ENCODE measurements at regions not wholly inside any gene's neighbourhood (a gene's known extent, or its start where the extent isn't known, plus 50 kb on each side); places are given as distances from the start of the nearest gene placed in this dataset.
A peak's percentile ranks its signal among the peaks of the same experiment; 100 is the strongest.

DNA sequence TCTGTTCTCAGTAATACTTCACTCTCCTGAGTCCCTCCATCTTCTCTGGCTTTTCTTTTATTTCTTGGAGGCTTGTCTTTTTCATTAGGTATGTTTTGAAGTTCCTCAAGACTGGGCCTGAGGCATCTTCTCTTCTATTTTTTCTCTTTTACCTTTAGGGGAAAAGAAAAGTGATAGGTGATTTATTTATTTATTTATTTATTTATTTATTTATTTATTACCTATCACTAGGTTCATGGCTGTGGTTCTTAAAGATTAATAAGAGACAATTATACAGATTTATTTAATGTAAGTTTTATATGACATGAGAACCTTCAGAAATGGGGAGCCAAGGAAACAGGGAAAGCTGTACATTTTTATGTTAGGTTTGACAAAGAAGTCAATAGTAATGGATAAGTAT, 330.3 kb upstream of the RBMS3 start:
- H3K23ac ChIP-seq (ENCODE audit: low read length) = no peak overlapping the region
- H3K4ac ChIP-seq (ENCODE audit: low read depth, low read length) = no peak overlapping the region
- no peak overlapping the region for H3K18ac ChIP-seq (ENCODE audit: low read length)
- H3K79me2 ChIP-seq (ENCODE audit: control insufficient read depth, insufficient read depth, low read length) = no peaks in the 10 kb centered on the region
- no peak overlapping the region for H2AK5ac ChIP-seq (ENCODE audit: low read length)
- H3K4me3 ChIP-seq (ENCODE audit: low read length) = no peak overlapping the region
- H3K4me1 ChIP-seq (ENCODE audit: control insufficient read depth, low read depth, low read length) = no peaks in the 10 kb centered on the region
- H3K79me1 ChIP-seq (ENCODE audit: low read length) = no peaks in the 10 kb centered on the region
- H2BK15ac ChIP-seq (replicated peaks; ENCODE audit: low read depth) = no peak overlapping the region
- H2BK5ac ChIP-seq (ENCODE audit: low read length) = no peak overlapping the region
- H3K27me3 ChIP-seq (ENCODE audit: insufficient read depth, low read length, poor library complexity) = no peaks in the 10 kb centered on the region
- no peak for DNase-seq
- H4K5ac ChIP-seq (ENCODE audit: low read length) = no peak overlapping the region
- no peaks in the 10 kb centered on the region for H3K36me3 ChIP-seq (ENCODE audit: control insufficient read depth, insufficient read depth, low read length)
- no peak overlapping the region for H4K8ac ChIP-seq (ENCODE audit: low read depth, low read length)
- H3K4me2 ChIP-seq (ENCODE audit: low read length) = no peak overlapping the region
- no peak overlapping the region for H2BK120ac ChIP-seq (ENCODE audit: low read depth, low read length)
- no peak overlapping the region for H3K56ac ChIP-seq (ENCODE audit: low read length)
- H3K9ac ChIP-seq (ENCODE audit: low read length) = no peak overlapping the region
- no peak overlapping the region for H3K27ac ChIP-seq (ENCODE audit: low read depth, low read length)

DNA sequence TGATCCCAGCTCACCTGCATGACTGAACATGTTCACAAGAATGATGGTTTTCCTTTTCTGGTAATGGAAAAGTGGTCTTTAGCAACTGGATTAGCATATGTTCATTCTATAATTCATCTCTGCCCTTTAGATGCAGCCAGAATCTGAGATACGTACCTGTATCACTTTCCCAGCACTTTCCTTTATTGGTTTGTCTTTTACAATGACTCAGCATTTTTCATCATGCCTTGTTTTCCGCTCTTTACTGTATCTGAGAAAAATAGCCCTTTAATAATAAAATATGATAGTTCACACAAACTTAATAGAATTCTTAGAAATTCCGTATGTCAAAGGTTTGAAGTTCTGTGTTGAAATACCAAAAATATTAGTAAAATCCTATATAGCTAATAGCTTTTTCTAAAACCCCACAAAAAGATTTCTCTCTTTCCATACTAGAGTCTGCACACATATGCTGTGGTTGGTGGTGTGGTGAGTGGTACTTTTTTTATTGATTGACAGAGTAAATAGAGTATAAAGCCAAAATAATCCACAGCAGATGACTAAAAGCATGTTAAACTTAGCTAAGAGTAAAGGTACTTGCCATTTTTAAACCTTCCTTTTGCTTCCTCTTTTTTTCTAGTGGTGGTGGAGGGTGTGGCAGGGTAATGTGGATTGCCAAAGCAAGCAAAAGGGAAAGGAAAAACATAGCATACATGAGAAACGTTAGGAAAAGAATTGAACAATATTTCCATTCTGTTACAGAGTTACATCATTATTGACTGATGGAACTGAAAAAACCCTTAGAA, 328.9 kb upstream of the RBMS3 start:
- no peaks in the 10 kb centered on the region for H3K79me2 ChIP-seq (ENCODE audit: control insufficient read depth, insufficient read depth, low read length)
- no peak overlapping the region for H3K9ac ChIP-seq (ENCODE audit: low read length)
- no CpG with 5 or more reads among the region's 4 CpGs for WGBS (ENCODE audit: extremely low coverage, insufficient coverage, low lambda C conversion rate)
- no peak for DNase-seq
- no peak overlapping the region for H3K27ac ChIP-seq (ENCODE audit: low read depth, low read length)
- H2BK5ac ChIP-seq (ENCODE audit: low read length) = no peak overlapping the region
- H3K56ac ChIP-seq (ENCODE audit: low read length) = no peak overlapping the region
- no peak overlapping the region for H3K4me2 ChIP-seq (ENCODE audit: low read length)
- no peaks in the 10 kb centered on the region for H3K36me3 ChIP-seq (ENCODE audit: control insufficient read depth, insufficient read depth, low read length)
- H2BK120ac ChIP-seq (ENCODE audit: low read depth, low read length) = no peak overlapping the region
- H4K5ac ChIP-seq (ENCODE audit: low read length) = no peak overlapping the region
- no peak overlapping the region for H3K4me3 ChIP-seq (ENCODE audit: low read length)
- H3K18ac ChIP-seq (ENCODE audit: low read length) = peak overlapping the region; percentile 28
- no peak overlapping the region for H2AK5ac ChIP-seq (ENCODE audit: low read length)
- H3K23ac ChIP-seq (ENCODE audit: low read length) = no peak overlapping the region
- no peaks in the 10 kb centered on the region for H3K4me1 ChIP-seq (ENCODE audit: control insufficient read depth, low read depth, low read length)
- H4K8ac ChIP-seq (ENCODE audit: low read depth, low read length) = no peak overlapping the region
- H3K79me1 ChIP-seq (ENCODE audit: low read length) = no peaks in the 10 kb centered on the region
- H3K27me3 ChIP-seq (ENCODE audit: insufficient read depth, low read length, poor library complexity) = no peaks in the 10 kb centered on the region
- no peak overlapping the region for H2BK15ac ChIP-seq (replicated peaks; ENCODE audit: low read depth)
- no peak overlapping the region for H3K4ac ChIP-seq (ENCODE audit: low read depth, low read length)

DNA sequence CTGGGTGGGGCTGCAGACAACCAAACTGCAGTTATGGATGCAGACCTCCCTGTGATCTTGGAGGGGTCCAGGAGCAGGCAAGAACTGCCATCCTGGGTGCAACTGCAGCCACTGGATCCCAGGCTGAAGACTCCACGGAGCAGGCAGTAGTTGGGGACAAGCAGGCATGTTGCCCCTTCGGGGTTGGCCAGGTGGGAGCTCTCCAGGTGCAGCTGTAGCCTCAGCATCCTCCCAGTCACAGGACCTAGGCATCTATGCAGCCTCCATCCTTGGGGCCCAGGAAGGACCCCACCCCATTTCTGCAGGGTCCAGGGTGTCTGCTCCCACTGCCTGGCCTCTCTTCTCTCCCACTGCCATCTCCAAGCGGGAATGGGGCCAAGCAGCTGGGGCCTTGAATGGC, 322.2 kb upstream of the RBMS3 start:
- no peak overlapping the region for H3K18ac ChIP-seq (ENCODE audit: low read length)
- H3K56ac ChIP-seq (ENCODE audit: low read length) = no peak overlapping the region
- H4K8ac ChIP-seq (ENCODE audit: low read depth, low read length) = no peak overlapping the region
- no peak overlapping the region for H2BK120ac ChIP-seq (ENCODE audit: low read depth, low read length)
- H3K27ac ChIP-seq (ENCODE audit: low read depth, low read length) = no peak overlapping the region
- H2BK15ac ChIP-seq (replicated peaks; ENCODE audit: low read depth) = no peak overlapping the region
- H3K4me1 ChIP-seq (ENCODE audit: control insufficient read depth, low read depth, low read length) = no peaks in the 10 kb centered on the region
- H4K5ac ChIP-seq (ENCODE audit: low read length) = no peak overlapping the region
- H3K36me3 ChIP-seq (ENCODE audit: control insufficient read depth, insufficient read depth, low read length) = no peaks in the 10 kb centered on the region
- no peak overlapping the region for H3K9ac ChIP-seq (ENCODE audit: low read length)
- no peak overlapping the region for H3K23ac ChIP-seq (ENCODE audit: low read length)
- no peaks in the 10 kb centered on the region for H3K79me2 ChIP-seq (ENCODE audit: control insufficient read depth, insufficient read depth, low read length)
- no peak overlapping the region for H2BK5ac ChIP-seq (ENCODE audit: low read length)
- no peaks in the 10 kb centered on the region for H3K27me3 ChIP-seq (ENCODE audit: insufficient read depth, low read length, poor library complexity)
- WGBS (ENCODE audit: extremely low coverage, insufficient coverage, low lambda C conversion rate) = no CpG with 5 or more reads among the region's 3 CpGs
- H3K4ac ChIP-seq (ENCODE audit: low read depth, low read length) = no peak overlapping the region
- DNase-seq = no peak
- no peak overlapping the region for H3K4me2 ChIP-seq (ENCODE audit: low read length)
- no peak overlapping the region for H3K4me3 ChIP-seq (ENCODE audit: low read length)
- no peak overlapping the region for H2AK5ac ChIP-seq (ENCODE audit: low read length)
- no peaks in the 10 kb centered on the region for H3K79me1 ChIP-seq (ENCODE audit: low read length)

DNA sequence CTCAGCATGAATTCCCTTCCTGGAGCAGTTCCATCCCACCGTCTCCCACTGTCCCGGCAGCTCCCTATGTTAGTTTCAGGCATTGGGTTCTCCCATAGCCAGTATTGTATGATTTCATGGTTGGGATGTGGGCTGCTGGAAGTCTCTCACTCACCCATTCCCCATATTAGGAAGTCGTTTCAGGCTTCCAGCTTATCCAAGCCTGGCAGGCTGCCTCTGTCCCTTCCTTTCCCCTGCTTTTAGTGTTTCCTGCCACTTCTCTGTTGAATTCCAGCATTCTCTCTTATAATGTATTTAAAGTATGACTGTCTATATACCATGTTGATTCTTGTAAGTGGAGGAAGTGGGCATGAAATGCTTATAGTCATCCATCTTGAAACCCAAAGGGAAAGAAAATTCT, 309.7 kb upstream of the RBMS3 start:
- no peak overlapping the region for H3K4ac ChIP-seq (ENCODE audit: low read depth, low read length)
- no peak overlapping the region for H4K8ac ChIP-seq (ENCODE audit: low read depth, low read length)
- no peak overlapping the region for H3K4me2 ChIP-seq (ENCODE audit: low read length)
- no peak overlapping the region for H3K27ac ChIP-seq (ENCODE audit: low read depth, low read length)
- no peak overlapping the region for H4K5ac ChIP-seq (ENCODE audit: low read length)
- no peak overlapping the region for H3K9ac ChIP-seq (ENCODE audit: low read length)
- H2BK15ac ChIP-seq (replicated peaks; ENCODE audit: low read depth) = no peak overlapping the region
- no peak for DNase-seq
- H2BK120ac ChIP-seq (ENCODE audit: low read depth, low read length) = no peak overlapping the region
- WGBS (ENCODE audit: extremely low coverage, insufficient coverage, low lambda C conversion rate) = no CpG with 5 or more reads among the region's 3 CpGs
- no peaks in the 10 kb centered on the region for H3K4me1 ChIP-seq (ENCODE audit: control insufficient read depth, low read depth, low read length)
- H3K56ac ChIP-seq (ENCODE audit: low read length) = no peak overlapping the region
- H3K4me3 ChIP-seq (ENCODE audit: low read length) = no peak overlapping the region
- H3K18ac ChIP-seq (ENCODE audit: low read length) = no peak overlapping the region
- no peak overlapping the region for H2BK5ac ChIP-seq (ENCODE audit: low read length)
- H3K23ac ChIP-seq (ENCODE audit: low read length) = no peak overlapping the region
- H2AK5ac ChIP-seq (ENCODE audit: low read length) = no peak overlapping the region
- H3K79me1 ChIP-seq (ENCODE audit: low read length) = no peaks in the 10 kb centered on the region
- no peaks in the 10 kb centered on the region for H3K27me3 ChIP-seq (ENCODE audit: insufficient read depth, low read length, poor library complexity)
- no peaks in the 10 kb centered on the region for H3K79me2 ChIP-seq (ENCODE audit: control insufficient read depth, insufficient read depth, low read length)
- no peaks in the 10 kb centered on the region for H3K36me3 ChIP-seq (ENCODE audit: control insufficient read depth, insufficient read depth, low read length)

DNA sequence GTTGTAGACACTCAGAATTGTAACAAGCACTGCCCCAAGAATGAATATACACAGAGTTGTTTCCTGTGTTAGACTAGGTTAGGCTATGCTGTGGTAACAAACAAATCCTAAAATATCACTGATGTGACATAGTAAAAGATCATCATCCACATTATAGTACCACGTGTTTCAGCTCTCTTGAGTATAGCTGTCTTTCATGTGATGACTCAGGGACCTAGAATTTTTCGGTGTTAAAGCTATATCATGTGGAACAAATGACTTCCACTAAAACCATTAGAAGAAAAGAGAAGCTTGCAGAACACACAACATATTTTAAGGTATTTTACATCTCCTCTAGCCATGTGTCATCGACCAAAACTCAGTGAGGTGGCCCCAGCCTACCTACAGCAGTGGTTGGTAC, 307.9 kb upstream of the RBMS3 start:
- no peak overlapping the region for H3K23ac ChIP-seq (ENCODE audit: low read length)
- no peaks in the 10 kb centered on the region for H3K79me1 ChIP-seq (ENCODE audit: low read length)
- H2BK5ac ChIP-seq (ENCODE audit: low read length) = no peak overlapping the region
- no peaks in the 10 kb centered on the region for H3K27me3 ChIP-seq (ENCODE audit: insufficient read depth, low read length, poor library complexity)
- H3K27ac ChIP-seq (ENCODE audit: low read depth, low read length) = no peak overlapping the region
- H3K56ac ChIP-seq (ENCODE audit: low read length) = no peak overlapping the region
- no peaks in the 10 kb centered on the region for H3K4me1 ChIP-seq (ENCODE audit: control insufficient read depth, low read depth, low read length)
- no peak overlapping the region for H3K18ac ChIP-seq (ENCODE audit: low read length)
- H4K5ac ChIP-seq (ENCODE audit: low read length) = no peak overlapping the region
- H2BK15ac ChIP-seq (replicated peaks; ENCODE audit: low read depth) = no peak overlapping the region
- no CpG with 5 or more reads among the region's 3 CpGs for WGBS (ENCODE audit: extremely low coverage, insufficient coverage, low lambda C conversion rate)
- no peak overlapping the region for H2BK120ac ChIP-seq (ENCODE audit: low read depth, low read length)
- H3K79me2 ChIP-seq (ENCODE audit: control insufficient read depth, insufficient read depth, low read length) = no peaks in the 10 kb centered on the region
- no peak overlapping the region for H4K8ac ChIP-seq (ENCODE audit: low read depth, low read length)
- no peak overlapping the region for H3K9ac ChIP-seq (ENCODE audit: low read length)
- no peak for DNase-seq
- H3K4me2 ChIP-seq (ENCODE audit: low read length) = no peak overlapping the region
- H3K36me3 ChIP-seq (ENCODE audit: control insufficient read depth, insufficient read depth, low read length) = no peaks in the 10 kb centered on the region
- H3K4me3 ChIP-seq (ENCODE audit: low read length) = no peak overlapping the region
- H3K4ac ChIP-seq (ENCODE audit: low read depth, low read length) = no peak overlapping the region
- no peak overlapping the region for H2AK5ac ChIP-seq (ENCODE audit: low read length)

DNA sequence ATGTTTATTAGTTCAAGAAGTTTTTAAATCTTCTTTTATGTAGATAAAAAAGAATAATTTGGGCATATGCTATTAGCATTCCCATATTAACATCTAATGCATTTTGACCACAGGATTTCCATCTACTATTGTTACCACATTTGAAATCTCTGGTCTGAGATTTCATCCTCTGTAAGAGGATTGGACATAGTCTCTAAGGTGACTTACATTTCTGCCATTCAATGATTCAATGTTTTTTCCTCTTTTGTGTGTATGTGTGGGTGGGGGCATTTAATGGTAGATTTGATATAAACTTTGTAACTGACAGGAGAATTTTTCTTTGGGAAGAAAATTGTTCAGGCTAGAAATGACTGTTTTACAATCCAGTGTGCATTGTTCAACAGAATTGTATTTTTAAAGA, 307.3 kb upstream of the RBMS3 start:
- H3K56ac ChIP-seq (ENCODE audit: low read length) = no peak overlapping the region
- H3K4me1 ChIP-seq (ENCODE audit: control insufficient read depth, low read depth, low read length) = no peaks in the 10 kb centered on the region
- H3K4me2 ChIP-seq (ENCODE audit: low read length) = no peak overlapping the region
- no peak overlapping the region for H2BK120ac ChIP-seq (ENCODE audit: low read depth, low read length)
- H3K27me3 ChIP-seq (ENCODE audit: insufficient read depth, low read length, poor library complexity) = no peaks in the 10 kb centered on the region
- no peak overlapping the region for H2BK5ac ChIP-seq (ENCODE audit: low read length)
- no peak overlapping the region for H3K4me3 ChIP-seq (ENCODE audit: low read length)
- DNase-seq = no peak
- no peaks in the 10 kb centered on the region for H3K36me3 ChIP-seq (ENCODE audit: control insufficient read depth, insufficient read depth, low read length)
- no peak overlapping the region for H4K8ac ChIP-seq (ENCODE audit: low read depth, low read length)
- H4K5ac ChIP-seq (ENCODE audit: low read length) = no peak overlapping the region
- H2BK15ac ChIP-seq (replicated peaks; ENCODE audit: low read depth) = no peak overlapping the region
- H3K79me2 ChIP-seq (ENCODE audit: control insufficient read depth, insufficient read depth, low read length) = no peaks in the 10 kb centered on the region
- no peak overlapping the region for H3K18ac ChIP-seq (ENCODE audit: low read length)
- H3K23ac ChIP-seq (ENCODE audit: low read length) = no peak overlapping the region
- H3K79me1 ChIP-seq (ENCODE audit: low read length) = no peaks in the 10 kb centered on the region
- H3K9ac ChIP-seq (ENCODE audit: low read length) = no peak overlapping the region
- H3K27ac ChIP-seq (ENCODE audit: low read depth, low read length) = no peak overlapping the region
- no peak overlapping the region for H3K4ac ChIP-seq (ENCODE audit: low read depth, low read length)
- no peak overlapping the region for H2AK5ac ChIP-seq (ENCODE audit: low read length)

All from mesendoderm (in vitro differentiated cells).